ENCODE measurements at regions not wholly inside any gene's neighbourhood (a gene's known extent, or its start where the extent isn't known, plus 50 kb on each side); places are given as distances from the start of the nearest gene placed in this dataset.

GRCh38 chr18:30618567-30618966 lies 424.0 kb downstream of the DSC3 start:
- H3K36me3 ChIP-seq (ENCODE audit: control insufficient read depth in 2 of 4, insufficient read depth in 4 of 4, low read length in 3 of 4) = no peaks in the 10 kb centered on the region
- TF ChIP-seq GABPA (IDR thresholded peaks at IDR 0.05; ENCODE audit: borderline replicate concordance, insufficient read depth, low read length) (no peak), CBX5 (IDR thresholded peaks at IDR 0.05; ENCODE audit: low read depth, low read length) (no peak), E2F6 (IDR thresholded peaks at IDR 0.05) (no peak), RBBP5 (IDR thresholded peaks at IDR 0.05; ENCODE audit: borderline replicate concordance, low read depth, low read length) (no peak), SP4 (IDR thresholded peaks at IDR 0.05; ENCODE audit: low read length) (no peak), SAP30 (IDR thresholded peaks at IDR 0.05; ENCODE audit: insufficient read depth, insufficient replicate concordance, low read length) (no peak), SP2 (IDR thresholded peaks at IDR 0.05; ENCODE audit: low read length) (no peak), CREB1 (IDR thresholded peaks at IDR 0.05) (no peak), MAFK (IDR thresholded peaks at IDR 0.05; ENCODE audit: low read depth, low read length) (no peak), MAX (IDR thresholded peaks at IDR 0.05) (no peak), KDM4A (IDR thresholded peaks at IDR 0.05; ENCODE audit: low read depth, low read length, severe bottlenecking) (no peak), EZH2 (IDR thresholded peaks at IDR 0.05; ENCODE audit: low read depth, low read length, severe bottlenecking) (no peak), EGR1 (IDR thresholded peaks at IDR 0.05; ENCODE audit: borderline replicate concordance, low read depth, low read length) (no peak), RNF2 (IDR thresholded peaks at IDR 0.05; ENCODE audit: borderline replicate concordance, low read depth, low read length, missing control alignments, poor library complexity, severe bottlenecking) (no peak)

More at GRCh38 chr18:30618567-30618966, 424.0 kb downstream of the DSC3 start:
- Histone ChIP-seq H3K14ac (ENCODE audit: insufficient read length) (no peak overlapping the region), H2BK5ac (ENCODE audit: low read depth, low read length) (no peak overlapping the region), H4K20me1 (replicated peaks in 1 of 2; ENCODE audit: control insufficient read depth in 1 of 2, insufficient read depth in 2 of 2, low read length in 2 of 2) (no peaks in the 10 kb centered on the region), H4K8ac (ENCODE audit: extremely low read depth, insufficient read depth, low read length) (no peak overlapping the region), H3K4me2 (ENCODE audit: insufficient read depth in 1 of 2, low read depth in 2 of 2, low read length in 2 of 2) (no peak overlapping the region), H4K5ac (ENCODE audit: insufficient read length, low read depth, low read length) (no peak overlapping the region), H2BK15ac (ENCODE audit: low read length) (no peak overlapping the region), H3K9me3 (ENCODE audit: insufficient read depth in 2 of 2, low read depth in 1 of 2, low read length in 1 of 2) (no peaks in the 10 kb centered on the region), H2BK20ac (ENCODE audit: low read length) (no peak overlapping the region), H3K4me1 (replicated peaks in 1 of 4; ENCODE audit: control insufficient read depth in 3 of 4, insufficient read depth in 4 of 4, low read length in 3 of 4) (peaks cover 0 to 4% (median 1%) of the 10 kb centered on the region in 4 experiments; a peak in 3 of 7 replicates), H3K79me2 (ENCODE audit: control insufficient read depth in 1 of 2, insufficient read depth in 2 of 2, low read length in 2 of 2) (no peaks in the 10 kb centered on the region), H4K91ac (replicated peaks; ENCODE audit: insufficient read length, low read length) (no peak overlapping the region), H3K27ac (ENCODE audit: low read depth, low read length) (no peak overlapping the region), H2BK12ac (ENCODE audit: low read depth, low read length) (no peak overlapping the region), H3K18ac (ENCODE audit: extremely low read depth, low read length) (no peak overlapping the region), H2AFZ (ENCODE audit: low read length) (peak overlapping the region; percentile 36; the same call in 1 of the 2 replicates), H3K79me1 (ENCODE audit: low read depth, low read length) (no peaks in the 10 kb centered on the region), H2AK5ac (ENCODE audit: low read depth, low read length) (no peak overlapping the region), H3K4ac (replicated peaks; ENCODE audit: insufficient read length, low read depth, low read length) (no peak overlapping the region), H3K23ac (ENCODE audit: insufficient read length) (no peak overlapping the region), H2BK120ac (replicated peaks; ENCODE audit: low read depth, low read length) (no peak overlapping the region), H3K23me2 (ENCODE audit: low read depth, low read length) (no peaks in the 10 kb centered on the region; the same call in 1 of the 2 replicates), H3K56ac (replicated peaks; ENCODE audit: insufficient read length, low read depth, low read length) (no peak overlapping the region), H3K9ac (replicated peaks in 1 of 4; ENCODE audit: extremely low read depth in 1 of 4, low read depth in 3 of 4, low read length in 3 of 4) (no peak overlapping the region), H3K27me3 (replicated peaks in 1 of 4; ENCODE audit: control insufficient read depth in 3 of 4, extremely low read depth in 1 of 4, insufficient read depth in 3 of 4, low read length in 3 of 4) (peaks cover 0 to 4% (median 0%) of the 10 kb centered on the region in 4 experiments; a peak in 1 of 7 replicates), H3K4me3 (ENCODE audit: extremely low read depth in 1 of 4, insufficient read depth in 2 of 4, low read depth in 3 of 4, low read length in 4 of 4) (no peak overlapping the region)
- no peak for DNase-seq (ENCODE audit: low read depth in 1 of 2, low spot score in 2 of 2)
- ChIA-PET CTCF (ENCODE audit: partially characterized antibody) (no interaction called here), POLR2A (ENCODE audit: partially characterized antibody) (no interaction called here)
- WGBS, 2 experiments (ENCODE audit: extremely low coverage in 1 of 2, insufficient coverage in 1 of 2, insufficient read length in 1 of 2, insufficient replicate concordance in 2 of 2, low coverage in 1 of 2, low lambda C conversion rate in 2 of 2, missing lambda C conversion rate in 1 of 2) = 80% methylated on average over 3 of the region's 3 CpGs; no CpG with 5 or more reads in 1 of the 2 experiments
- FAIRE-seq = no peak
